Vagina (tissue), 2 donors: ENCODE measurements at regions not wholly inside any gene's neighbourhood (a gene's known extent, or its start where the extent isn't known, plus 50 kb on each side); places are given as distances from the start of the nearest gene placed in this dataset.

Experiments used
- DNase-seq, 2 donors: peaks; one replicate each; pipeline ENCODE4 v3.0.0-alpha.2; 2017; ENCODE audit errors: extremely low spot score in 2 of 2
- H3K27ac ChIP-seq: fragments of 200-600 bp; sonication (generic); one replicate; pipeline ENCODE4 v1.5.1; 2019
- H3K27me3 ChIP-seq: fragments of 200-600 bp; sonication (generic); one replicate; pipeline ENCODE4 v1.5.1; 2019
- H3K36me3 ChIP-seq, 2 donors: fragments of 200-600 bp; sonication (generic); one replicate each; pipeline ENCODE4 v1.5.1; 2017 to 2019
- H3K4me1 ChIP-seq: fragments of 200-600 bp; sonication (generic); one replicate; pipeline ENCODE4 v1.5.1; 2019
- H3K4me3 ChIP-seq, 2 donors: fragments of 200-600 bp; sonication (generic); 1 replicate in 1 of 2; 2 replicates in 1 of 2; pipeline ENCODE4 v1.5.1; 2016 to 2019
- H3K9me3 ChIP-seq: fragments of 200-600 bp; sonication (generic); one replicate; pipeline ENCODE4 v1.5.1; 2019
- POLR2A ChIP-seq, 2 donors: fragments of 450-650 bp; IDR thresholded peaks; one replicate each; pipeline ENCODE4 v1.6.1; 2017; ENCODE audit warnings: antibody characterized with exemption in 2 of 2, mild to moderate bottlenecking in 2 of 2, moderate library complexity in 2 of 2
- POLR2AphosphoS5 ChIP-seq, 2 donors: sonication (generic); formaldehyde crosslinking; IDR thresholded peaks; one replicate each; pipeline ENCODE4 v1.9.0; 2017; ENCODE audit warnings: antibody characterized with exemption in 2 of 2, mild to moderate bottlenecking in 2 of 2, low read depth in 1 of 2; ENCODE audit not compliant: insufficient read depth in 1 of 2
- intact Hi-C: fragments of 100-400 bp; cut with DNase I; formaldehyde crosslinking; loops from one replicate; pipeline ENCODE4 v1.15.1; 2023
- TF ChIP-seq, protein P1 (sequence below), 3 experiments: fragments of 450-650 bp in 2 of 3; fragments of 200-600 bp in 1 of 3; sonication (generic) in 1 of 3; IDR thresholded peaks; one replicate each; pipeline ENCODE4 v1.5.1; 2017 to 2019; ENCODE audit warnings: antibody characterized with exemption in 3 of 3, mild to moderate bottlenecking in 2 of 3, moderate library complexity in 2 of 3

- intact Hi-C loops: no loop called here
- H3K4me3 ChIP-seq: no peak overlapping the region
- H3K27ac ChIP-seq: no peak overlapping the region
- H3K9me3 ChIP-seq: no peaks in the 10 kb centered on the region
- no peaks in the 10 kb centered on the region for H3K4me1 ChIP-seq
- H3K27me3 ChIP-seq: no peaks in the 10 kb centered on the region
- TF ChIP-seq, protein P1, sequence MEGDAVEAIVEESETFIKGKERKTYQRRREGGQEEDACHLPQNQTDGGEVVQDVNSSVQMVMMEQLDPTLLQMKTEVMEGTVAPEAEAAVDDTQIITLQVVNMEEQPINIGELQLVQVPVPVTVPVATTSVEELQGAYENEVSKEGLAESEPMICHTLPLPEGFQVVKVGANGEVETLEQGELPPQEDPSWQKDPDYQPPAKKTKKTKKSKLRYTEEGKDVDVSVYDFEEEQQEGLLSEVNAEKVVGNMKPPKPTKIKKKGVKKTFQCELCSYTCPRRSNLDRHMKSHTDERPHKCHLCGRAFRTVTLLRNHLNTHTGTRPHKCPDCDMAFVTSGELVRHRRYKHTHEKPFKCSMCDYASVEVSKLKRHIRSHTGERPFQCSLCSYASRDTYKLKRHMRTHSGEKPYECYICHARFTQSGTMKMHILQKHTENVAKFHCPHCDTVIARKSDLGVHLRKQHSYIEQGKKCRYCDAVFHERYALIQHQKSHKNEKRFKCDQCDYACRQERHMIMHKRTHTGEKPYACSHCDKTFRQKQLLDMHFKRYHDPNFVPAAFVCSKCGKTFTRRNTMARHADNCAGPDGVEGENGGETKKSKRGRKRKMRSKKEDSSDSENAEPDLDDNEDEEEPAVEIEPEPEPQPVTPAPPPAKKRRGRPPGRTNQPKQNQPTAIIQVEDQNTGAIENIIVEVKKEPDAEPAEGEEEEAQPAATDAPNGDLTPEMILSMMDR (IDR thresholded peaks at IDR 0.05): no peak
- no peak for TF ChIP-seq POLR2AphosphoS5 (IDR thresholded peaks at IDR 0.05; ENCODE audit: insufficient read depth in 1 of 2, low read depth in 1 of 2)
- no peak for TF ChIP-seq POLR2A (IDR thresholded peaks at IDR 0.05)
- no peaks in the 10 kb centered on the region for H3K36me3 ChIP-seq
- no peak for DNase-seq
Measured at GRCh38 chr2:52222128-52222527, 1190.2 kb upstream of the NRXN1 start.

DNA sequence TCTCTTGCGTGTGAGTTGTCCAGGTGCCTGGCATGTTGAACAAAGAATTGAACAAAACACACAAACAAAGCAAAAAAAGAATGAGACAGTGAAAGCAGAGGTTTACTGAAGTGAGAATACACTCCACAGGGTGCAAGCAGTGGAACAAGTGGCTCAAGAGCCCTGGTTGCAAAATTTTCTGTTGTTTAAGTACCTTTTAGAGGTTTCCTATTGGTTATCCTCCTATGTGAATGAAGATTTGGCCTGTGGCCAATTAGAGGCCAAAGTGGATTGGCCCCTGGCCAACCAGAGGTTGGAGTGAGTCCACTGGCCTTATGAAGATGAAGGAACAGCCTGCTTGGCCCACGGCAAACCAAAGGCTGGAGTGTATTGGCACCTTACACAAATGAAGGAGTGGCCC, 1188.5 kb upstream of the NRXN1 start:
- Histone ChIP-seq H3K27ac (no peak overlapping the region), H3K36me3 (no peaks in the 10 kb centered on the region), H3K4me1 (no peaks in the 10 kb centered on the region), H3K27me3 (no peaks in the 10 kb centered on the region), H3K9me3 (no peaks in the 10 kb centered on the region), H3K4me3 (no peak overlapping the region)
- intact Hi-C loops: no loop called here
- TF ChIP-seq POLR2AphosphoS5 (IDR thresholded peaks at IDR 0.05; ENCODE audit: insufficient read depth in 1 of 2, low read depth in 1 of 2) (no peak), POLR2A (IDR thresholded peaks at IDR 0.05) (no peak)
- TF ChIP-seq, protein P1 (IDR thresholded peaks at IDR 0.05): no peak
- DNase-seq: no peak

DNA sequence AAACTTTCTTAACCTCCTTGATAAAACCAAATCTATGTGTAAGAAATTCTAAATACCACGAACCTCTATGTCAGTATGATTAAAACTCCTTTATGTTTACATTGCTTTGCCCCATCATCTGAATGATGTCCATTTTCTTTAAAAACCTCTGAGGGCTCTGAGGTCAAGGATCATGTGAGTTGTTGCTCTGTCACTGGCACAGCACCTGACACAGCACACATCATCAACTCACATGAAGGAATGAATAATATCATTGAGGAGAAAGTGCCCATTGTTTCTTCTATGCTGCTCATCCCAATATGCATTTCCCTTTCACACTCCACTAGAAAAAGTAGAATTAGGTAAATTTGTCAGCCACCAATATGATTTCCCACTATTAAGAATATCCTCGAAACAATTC, 1178.7 kb upstream of the NRXN1 start:
- H3K27ac ChIP-seq: no peak overlapping the region
- no peak for DNase-seq
- H3K4me3 ChIP-seq: no peak overlapping the region
- intact Hi-C loops: no loop called here
- TF ChIP-seq, protein P1 (IDR thresholded peaks at IDR 0.05): no peak
- TF ChIP-seq POLR2A (IDR thresholded peaks at IDR 0.05) (no peak), POLR2AphosphoS5 (IDR thresholded peaks at IDR 0.05; ENCODE audit: insufficient read depth in 1 of 2, low read depth in 1 of 2) (no peak)
- H3K4me1 ChIP-seq: no peaks in the 10 kb centered on the region
- H3K36me3 ChIP-seq: no peaks in the 10 kb centered on the region
- no peaks in the 10 kb centered on the region for H3K9me3 ChIP-seq
- no peaks in the 10 kb centered on the region for H3K27me3 ChIP-seq

DNA sequence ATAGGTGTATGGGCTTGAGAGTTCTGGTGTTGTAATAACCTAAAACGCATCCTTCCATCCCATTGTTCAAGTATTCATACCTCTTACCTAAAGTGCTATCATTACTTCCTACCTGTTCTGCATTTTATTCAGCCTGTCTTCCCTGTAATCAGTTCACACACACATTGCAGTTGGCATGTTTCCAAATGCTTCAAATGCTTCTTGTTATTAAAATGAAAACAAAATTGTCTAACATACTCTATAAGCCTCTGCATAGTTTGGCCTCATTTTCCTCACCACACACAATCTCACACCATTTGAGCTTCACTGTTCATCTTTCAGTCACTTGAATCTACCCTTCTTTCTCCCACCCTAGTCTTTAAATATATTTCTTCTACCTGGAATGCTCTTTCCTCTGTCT, 1178.2 kb upstream of the NRXN1 start:
- no peaks in the 10 kb centered on the region for H3K4me1 ChIP-seq
- H3K27ac ChIP-seq: no peak overlapping the region
- no peak for DNase-seq
- H3K27me3 ChIP-seq: no peaks in the 10 kb centered on the region
- no peaks in the 10 kb centered on the region for H3K9me3 ChIP-seq
- intact Hi-C loops: no loop called here
- TF ChIP-seq, protein P1 (IDR thresholded peaks at IDR 0.05): no peak
- TF ChIP-seq POLR2A (IDR thresholded peaks at IDR 0.05): no peak
- TF ChIP-seq POLR2AphosphoS5 (IDR thresholded peaks at IDR 0.05; ENCODE audit: insufficient read depth in 1 of 2, low read depth in 1 of 2): no peak
- H3K4me3 ChIP-seq: no peak overlapping the region
- H3K36me3 ChIP-seq: no peaks in the 10 kb centered on the region

DNA sequence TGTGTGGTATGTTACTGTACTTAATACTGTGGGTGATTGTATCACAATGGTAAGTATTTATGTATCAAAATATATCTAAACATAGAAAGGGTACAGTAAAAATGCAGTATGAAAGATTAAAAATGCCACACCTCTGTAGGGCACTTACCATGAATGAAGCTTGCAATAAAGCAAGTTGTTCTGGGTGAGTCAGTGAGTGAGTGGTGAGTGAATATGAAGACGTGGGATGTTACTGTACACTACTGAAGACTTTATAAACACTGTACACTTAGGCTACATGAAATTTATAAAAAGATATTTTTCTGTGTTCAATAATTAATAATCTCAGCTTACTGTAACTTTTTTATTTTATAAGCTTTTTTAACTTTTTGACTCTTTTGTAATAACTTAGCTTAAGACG, 1162.4 kb upstream of the NRXN1 start:
- no peaks in the 10 kb centered on the region for H3K36me3 ChIP-seq
- TF ChIP-seq POLR2A (IDR thresholded peaks at IDR 0.05) (no peak), POLR2AphosphoS5 (IDR thresholded peaks at IDR 0.05; ENCODE audit: insufficient read depth in 1 of 2, low read depth in 1 of 2) (no peak)
- TF ChIP-seq, protein P1 (IDR thresholded peaks at IDR 0.05): no peak
- H3K9me3 ChIP-seq: no peaks in the 10 kb centered on the region
- H3K27ac ChIP-seq: no peak overlapping the region
- intact Hi-C loops: no loop called here
- no peak for DNase-seq
- H3K27me3 ChIP-seq: no peaks in the 10 kb centered on the region
- H3K4me3 ChIP-seq: no peak overlapping the region
- no peaks in the 10 kb centered on the region for H3K4me1 ChIP-seq
